SK-N-SH treated with all-trans-retinoic acid at 6 μM for 48 hours (cell line): ENCODE measurements at regions not wholly inside any gene's neighbourhood (a gene's known extent, or its start where the extent isn't known, plus 50 kb on each side); places are given as distances from the start of the nearest gene placed in this dataset.
"Not testable (repeated sequence)": the region's sequence is repeated elsewhere in the genome, so short reads cannot be mapped to it uniquely, and the experiment has no call there.

Experiments
- ATAC-seq: fragments of 200-7000 bp; cut with Tn5 transposase; 3 replicates; pipeline ENCODE4 v1.9.1; 2020; ENCODE audit warnings: mild to moderate bottlenecking, moderate library complexity
- ARNTL ChIP-seq: fragments of 450-650 bp; formaldehyde crosslinking; IDR thresholded peaks from 2 replicates; pipeline ENCODE4 v1.5.0; 2020; ENCODE audit warnings: low read depth, mild to moderate bottlenecking, moderate library complexity, borderline replicate concordance
- CREB5 ChIP-seq: fragments of 250-450 bp; sonication (Bioruptor Pico); IDR thresholded peaks from 2 replicates; pipeline ENCODE4 v1.5.1; 2020; ENCODE audit warnings: low read depth, mild to moderate bottlenecking, moderate library complexity
- CSDC2 ChIP-seq: fragments of 250-450 bp; sonication (Bioruptor Pico); IDR thresholded peaks from 2 replicates; pipeline ENCODE4 v1.5.0; 2020; ENCODE audit warnings: mild to moderate bottlenecking, moderate library complexity
- CSRNP3 ChIP-seq: fragments of 250-450 bp; sonication (Bioruptor Pico); IDR thresholded peaks from 2 replicates; pipeline ENCODE4 v1.5.1; 2021; ENCODE audit warnings: mild to moderate bottlenecking, moderate library complexity
- GLIS3 ChIP-seq: fragments of 250-450 bp; sonication (Bioruptor Pico); IDR thresholded peaks from 2 replicates; pipeline ENCODE4 v1.5.0; 2020; ENCODE audit warnings: mild to moderate bottlenecking, moderate library complexity
- ISL1 ChIP-seq: fragments of 250-450 bp; sonication (Bioruptor Pico); IDR thresholded peaks from 2 replicates; pipeline ENCODE4 v2.1.2; 2022; ENCODE audit warnings: mild to moderate bottlenecking, moderate library complexity
- OSR1 ChIP-seq: fragments of 250-450 bp; sonication (Bioruptor Pico); IDR thresholded peaks from 2 replicates; pipeline ENCODE4 v1.8.0; 2022; ENCODE audit warnings: moderate library complexity, mild to moderate bottlenecking, inconsistent platforms
- PATZ1 ChIP-seq: fragments of 250-450 bp; sonication (Bioruptor Pico); IDR thresholded peaks from 2 replicates; pipeline ENCODE4 v1.8.0; 2020; ENCODE audit warnings: mild to moderate bottlenecking, moderate library complexity, borderline replicate concordance
- POU6F1 ChIP-seq: fragments of 250-450 bp; sonication (Bioruptor Pico); IDR thresholded peaks from 2 replicates; pipeline ENCODE4 v1.8.0; 2021; ENCODE audit warnings: low read depth, mild to moderate bottlenecking, moderate library complexity, borderline replicate concordance
- PPARA ChIP-seq: fragments of 250-450 bp; sonication (Bioruptor Pico); IDR thresholded peaks from 2 replicates; pipeline ENCODE4 v1.5.0; 2020; ENCODE audit warnings: mild to moderate bottlenecking, borderline replicate concordance
- RARB ChIP-seq: fragments of 250-450 bp; sonication (Bioruptor Pico); IDR thresholded peaks from 2 replicates; pipeline ENCODE4 v1.8.0; 2021; ENCODE audit warnings: mild to moderate bottlenecking, moderate library complexity
- SNAI2 ChIP-seq: fragments of 250-450 bp; sonication (Bioruptor Pico); IDR thresholded peaks from 2 replicates; pipeline ENCODE4 v1.5.0; 2020; ENCODE audit warnings: mild to moderate bottlenecking, moderate library complexity
- TCF4 ChIP-seq: fragments of 250-450 bp; sonication (Bioruptor Pico); IDR thresholded peaks from 2 replicates; pipeline ENCODE4 v1.8.0; 2021; ENCODE audit warnings: mild to moderate bottlenecking, moderate library complexity, borderline replicate concordance
- TOX ChIP-seq: fragments of 250-450 bp; sonication (Bioruptor Pico); IDR thresholded peaks from 2 replicates; pipeline ENCODE4 v1.8.0; 2021; ENCODE audit warnings: mild to moderate bottlenecking, moderate library complexity, borderline replicate concordance
- TSHZ2 ChIP-seq: fragments of 250-450 bp; sonication (Bioruptor Pico); IDR thresholded peaks from 2 replicates; pipeline ENCODE4 v1.5.0; 2020; ENCODE audit warnings: mild to moderate bottlenecking, moderate library complexity
- ZC3H10 ChIP-seq: fragments of 250-450 bp; sonication (Bioruptor Pico); IDR thresholded peaks from 2 replicates; pipeline ENCODE4 v1.5.1; 2021; ENCODE audit warnings: mild to moderate bottlenecking, moderate library complexity
- ZFP3 ChIP-seq: fragments of 250-450 bp; sonication (Bioruptor Pico); IDR thresholded peaks from 2 replicates; pipeline ENCODE4 v1.5.0; 2020; ENCODE audit warnings: mild to moderate bottlenecking, moderate library complexity
- ZFP30 ChIP-seq: fragments of 450-650 bp; formaldehyde crosslinking; IDR thresholded peaks from 2 replicates; pipeline ENCODE4 v1.5.0; 2022; ENCODE audit warnings: mild to moderate bottlenecking, moderate library complexity
- ZNF565 ChIP-seq: fragments of 450-650 bp; formaldehyde crosslinking; conservative IDR thresholded peaks from 2 replicates; pipeline ENCODE4 v1.5.0; 2020; ENCODE audit warnings: low read depth, mild to moderate bottlenecking, moderate library complexity
- ZNF70 ChIP-seq: fragments of 450-650 bp; formaldehyde crosslinking; IDR thresholded peaks from 2 replicates; pipeline ENCODE4 v1.5.0; 2020; ENCODE audit warnings: mild to moderate bottlenecking, moderate library complexity

- TF ChIP-seq CSRNP3 (CRISPR knock-in tag) = no peak
- TF ChIP-seq GLIS3 = no peak
Observed at GRCh38 chr7:19519443-19520021, 189.3 kb downstream of the POLR1F start (continued).

- not testable (repeated sequence) for ATAC-seq
Observed at GRCh38 chr7:19517546-19517945, 191.3 kb downstream of the POLR1F start.

- TF ChIP-seq PPARA (no peak), CREB5 (CRISPR knock-in tag) (no peak), ZC3H10 (CRISPR knock-in tag) (no peak)
- ATAC-seq = no peak
Observed at GRCh38 chr7:19508821-19509220, 200.0 kb downstream of the POLR1F start.

- TF ChIP-seq ZFP30 (no peak), TCF4 (CRISPR knock-in tag) (no peak), ZFP3 (CRISPR knock-in tag) (no peak), PPARA (no peak), GLIS3 (no peak), SNAI2 (no peak), PATZ1 (CRISPR knock-in tag) (no peak), CSRNP3 (CRISPR knock-in tag) (no peak), ZC3H10 (CRISPR knock-in tag) (no peak), CSDC2 (no peak), TSHZ2 (CRISPR knock-in tag) (no peak), ISL1 (CRISPR knock-in tag) (no peak), RARB (no peak), POU6F1 (CRISPR knock-in tag) (no peak), ARNTL (CRISPR knock-in tag) (no peak), ZNF565 (CRISPR knock-in tag) (no peak), TOX (no peak), CREB5 (CRISPR knock-in tag) (no peak), OSR1 (CRISPR knock-in tag) (no peak), ZNF70 (CRISPR knock-in tag) (no peak)
- ATAC-seq = no peak
Observed at GRCh38 chr7:19508124-19508523, 200.7 kb downstream of the POLR1F start.
